K562 (cell line): ENCODE measurements at regions not wholly inside any gene's neighbourhood (a gene's known extent, or its start where the extent isn't known, plus 50 kb on each side); places are given as distances from the start of the nearest gene placed in this dataset.

Experiments used
- CREB1 ChIP-seq, 2 experiments: sonication (generic) in 1 of 2; formaldehyde crosslinking in 1 of 2; IDR thresholded peaks; 2 replicates each; pipeline versions ENCODE4 v1.6.1 to v1.8.0; 2012 to 2022; ENCODE audit warnings: inconsistent platforms in 1 of 2, mild to moderate bottlenecking in 1 of 2, missing genetic modification reagents in 1 of 2, moderate library complexity in 1 of 2
- E2F8 ChIP-seq: fragments of 450-650 bp; IDR thresholded peaks from 2 replicates; pipeline ENCODE4 v1.7.1; 2018; ENCODE audit warnings: mild to moderate bottlenecking, low read depth; ENCODE audit not compliant: partially characterized antibody
- ETV1 ChIP-seq: fragments of 450-650 bp; conservative IDR thresholded peaks from 2 replicates; pipeline ENCODE4 v1.6.1; 2016; ENCODE audit warnings: missing genetic modification characterization, control low read depth, low read depth, missing compliant biosample characterization
- HDAC8 ChIP-seq: fragments of 450-650 bp; IDR thresholded peaks from 2 replicates; pipeline ENCODE4 v1.6.1; 2016; ENCODE audit warnings: mild to moderate bottlenecking, missing genetic modification characterization, moderate library complexity, missing compliant biosample characterization
- SAP30 ChIP-seq: fragments of 200-600 bp; sonication (generic); IDR thresholded peaks from 2 replicates; pipeline ENCODE4 v1.6.1; 2012; ENCODE audit warnings: borderline replicate concordance, low read depth, mild to moderate bottlenecking, moderate library complexity, low read length, control low read depth, inconsistent platforms; ENCODE audit not compliant: insufficient read depth, poor library complexity, severe bottlenecking
- ZBTB17 ChIP-seq: fragments of 450-650 bp; formaldehyde crosslinking; IDR thresholded peaks from 2 replicates; pipeline ENCODE4 v1.4.0; 2020; ENCODE audit warnings: mild to moderate bottlenecking
- TF ChIP-seq, protein P1 (sequence below): sonication (generic); formaldehyde crosslinking; IDR thresholded peaks from 2 replicates; pipeline ENCODE4 v1.8.1; 2023; ENCODE audit warnings: mild to moderate bottlenecking, missing genetic modification reagents
- TF ChIP-seq, protein P2 (sequence below): fragments of 250-450 bp; sonication (Bioruptor Pico); IDR thresholded peaks from 2 replicates; pipeline ENCODE4 v1.5.0; 2021; ENCODE audit warnings: mild to moderate bottlenecking, borderline replicate concordance

- TF ChIP-seq E2F8 (no peak), HDAC8 (tag) (no peak), ZBTB17 (no peak), ETV1 (no peak), CREB1 (IDR thresholded peaks at IDR 0.05) (no peak), CREB1 (CRISPR knock-in tag; IDR thresholded peaks at IDR 0.05) (no peak), SAP30 (no peak)
- TF ChIP-seq, protein P1, sequence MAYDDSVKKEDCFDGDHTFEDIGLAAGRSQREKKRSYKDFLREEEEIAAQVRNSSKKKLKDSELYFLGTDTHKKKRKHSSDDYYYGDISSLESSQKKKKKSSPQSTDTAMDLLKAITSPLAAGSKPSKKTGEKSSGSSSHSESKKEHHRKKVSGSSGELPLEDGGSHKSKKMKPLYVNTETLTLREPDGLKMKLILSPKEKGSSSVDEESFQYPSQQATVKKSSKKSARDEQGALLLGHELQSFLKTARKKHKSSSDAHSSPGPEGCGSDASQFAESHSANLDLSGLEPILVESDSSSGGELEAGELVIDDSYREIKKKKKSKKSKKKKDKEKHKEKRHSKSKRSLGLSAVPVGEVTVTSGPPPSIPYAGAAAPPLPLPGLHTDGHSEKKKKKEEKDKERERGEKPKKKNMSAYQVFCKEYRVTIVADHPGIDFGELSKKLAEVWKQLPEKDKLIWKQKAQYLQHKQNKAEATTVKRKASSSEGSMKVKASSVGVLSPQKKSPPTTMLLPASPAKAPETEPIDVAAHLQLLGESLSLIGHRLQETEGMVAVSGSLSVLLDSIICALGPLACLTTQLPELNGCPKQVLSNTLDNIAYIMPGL (CRISPR knock-in tag): no peak
- TF ChIP-seq, protein P2, sequence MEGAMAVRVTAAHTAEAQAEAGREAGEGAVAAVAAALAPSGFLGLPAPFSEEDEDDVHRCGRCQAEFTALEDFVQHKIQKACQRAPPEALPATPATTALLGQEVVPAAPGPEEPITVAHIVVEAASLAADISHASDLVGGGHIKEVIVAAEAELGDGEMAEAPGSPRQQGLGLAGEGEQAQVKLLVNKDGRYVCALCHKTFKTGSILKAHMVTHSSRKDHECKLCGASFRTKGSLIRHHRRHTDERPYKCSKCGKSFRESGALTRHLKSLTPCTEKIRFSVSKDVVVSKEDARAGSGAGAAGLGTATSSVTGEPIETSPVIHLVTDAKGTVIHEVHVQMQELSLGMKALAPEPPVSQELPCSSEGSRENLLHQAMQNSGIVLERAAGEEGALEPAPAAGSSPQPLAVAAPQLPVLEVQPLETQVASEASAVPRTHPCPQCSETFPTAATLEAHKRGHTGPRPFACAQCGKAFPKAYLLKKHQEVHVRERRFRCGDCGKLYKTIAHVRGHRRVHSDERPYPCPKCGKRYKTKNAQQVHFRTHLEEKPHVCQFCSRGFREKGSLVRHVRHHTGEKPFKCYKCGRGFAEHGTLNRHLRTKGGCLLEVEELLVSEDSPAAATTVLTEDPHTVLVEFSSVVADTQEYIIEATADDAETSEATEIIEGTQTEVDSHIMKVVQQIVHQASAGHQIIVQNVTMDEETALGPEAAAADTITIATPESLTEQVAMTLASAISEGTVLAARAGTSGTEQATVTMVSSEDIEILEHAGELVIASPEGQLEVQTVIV: no peak
Measured at GRCh38 chr20:11766961-11767360, 150.7 kb upstream of the BTBD3 start (continued).
